ENCODE measurements at regions not wholly inside any gene's neighbourhood (a gene's known extent, or its start where the extent isn't known, plus 50 kb on each side); places are given as distances from the start of the nearest gene placed in this dataset.

DNA sequence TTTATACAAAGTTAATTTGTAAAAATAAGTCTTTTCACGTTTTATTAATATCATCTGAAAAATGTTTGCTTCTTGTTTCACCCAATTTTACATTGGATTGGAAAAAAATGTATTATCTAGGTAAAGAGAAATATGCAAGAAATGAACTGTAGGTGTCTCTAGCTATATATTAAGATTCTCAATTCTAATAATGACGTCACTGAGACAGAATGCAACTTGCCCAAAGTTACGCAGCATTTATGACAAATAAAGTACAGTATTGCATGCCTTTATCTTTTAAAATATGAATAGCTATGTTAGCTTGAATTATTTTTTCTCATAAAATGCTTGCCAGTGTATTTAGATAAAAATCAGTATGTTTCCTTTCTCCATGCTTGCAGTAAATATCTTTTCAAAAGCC, 728.8 kb downstream of the RERGL start:
- DNase-seq (ENCODE audit: insufficient read length, low spot score), result no peak
- no peak for FAIRE-seq
- TF ChIP-seq POLR2A (IDR thresholded peaks at IDR 0.05; ENCODE audit: low read depth, low read length), result no peak

DNA sequence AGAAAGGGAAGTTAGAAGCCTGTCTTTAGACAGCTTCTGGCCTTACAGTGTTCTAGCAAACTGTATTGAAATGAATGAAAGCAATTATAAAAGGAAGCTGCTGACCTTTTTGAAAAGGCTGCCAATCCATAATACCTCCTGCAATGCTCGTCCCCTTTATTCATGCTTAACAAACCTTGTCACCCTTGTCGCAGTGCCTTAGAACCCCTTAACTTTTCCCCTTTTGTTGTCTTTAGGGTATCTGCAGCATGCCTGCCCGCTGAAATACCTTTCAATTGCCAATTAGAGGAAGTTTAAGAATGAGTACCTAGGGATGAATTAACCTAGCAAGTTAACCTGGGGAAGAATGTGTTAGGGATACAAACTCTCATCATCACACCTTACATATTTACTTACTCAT, 731.2 kb downstream of the RERGL start:
- no peak for TF ChIP-seq POLR2A (IDR thresholded peaks at IDR 0.05; ENCODE audit: low read depth, low read length)
- DNase-seq (ENCODE audit: insufficient read length, low spot score) (no peak), FAIRE-seq (no peak)

- DNase-seq (ENCODE audit: insufficient read length, low spot score), result no peak
- no peak for TF ChIP-seq POLR2A (IDR thresholded peaks at IDR 0.05; ENCODE audit: low read depth, low read length)
- FAIRE-seq, result no peak
These were observed 732.6 kb downstream of the RERGL start for GRCh38 chr12:17357396-17357795.

DNA sequence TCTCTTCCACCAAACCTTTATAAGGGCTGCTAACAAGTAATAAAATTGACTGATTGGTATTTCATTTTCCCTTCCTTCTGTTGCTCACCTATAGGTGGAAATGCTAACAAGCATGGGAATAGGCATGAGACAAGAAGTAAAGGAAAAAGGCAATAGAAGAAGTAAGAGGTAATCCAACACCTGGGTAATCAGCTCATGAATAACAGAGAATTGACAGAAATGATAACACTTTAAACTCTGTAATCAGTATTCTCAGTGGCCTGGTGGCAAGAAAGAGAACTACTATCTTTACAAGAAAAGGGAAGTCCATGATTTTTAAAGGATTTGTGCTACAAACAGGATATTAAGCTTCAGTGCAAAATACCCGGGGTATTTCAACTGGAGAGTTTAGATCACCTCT, 737.8 kb downstream of the RERGL start:
- TF ChIP-seq POLR2A (IDR thresholded peaks at IDR 0.05; ENCODE audit: low read depth, low read length), result no peak
- DNase-seq (ENCODE audit: insufficient read length, low spot score) (no peak), FAIRE-seq (no peak)

DNA sequence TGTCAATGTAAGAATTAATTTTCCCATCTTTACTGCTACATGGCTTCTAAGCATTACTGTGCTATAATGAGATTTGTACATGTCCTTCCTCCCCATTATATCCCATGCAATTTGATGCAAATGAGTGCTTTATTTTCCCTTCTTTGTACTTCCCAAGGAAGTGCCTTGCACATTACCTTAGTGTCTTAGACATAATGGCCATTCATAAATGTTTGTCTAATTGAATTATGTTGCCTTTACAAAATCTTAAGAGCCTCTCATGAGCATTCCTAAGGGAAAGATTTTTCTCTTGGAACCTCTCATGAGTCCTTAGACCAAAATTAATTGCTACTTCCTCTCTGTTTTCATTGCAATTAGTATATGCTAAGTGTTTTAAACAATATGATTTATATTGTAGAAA, 741.7 kb downstream of the RERGL start:
- DNase-seq (ENCODE audit: insufficient read length, low spot score) (no peak), FAIRE-seq (no peak)
- TF ChIP-seq POLR2A (IDR thresholded peaks at IDR 0.05; ENCODE audit: low read depth, low read length), result no peak

GRCh38 chr12:17344649-17345048, 738.7 kb upstream of the LMO3 start:
- no peak for DNase-seq (ENCODE audit: insufficient read length, low spot score)
- no peak for FAIRE-seq

DNA sequence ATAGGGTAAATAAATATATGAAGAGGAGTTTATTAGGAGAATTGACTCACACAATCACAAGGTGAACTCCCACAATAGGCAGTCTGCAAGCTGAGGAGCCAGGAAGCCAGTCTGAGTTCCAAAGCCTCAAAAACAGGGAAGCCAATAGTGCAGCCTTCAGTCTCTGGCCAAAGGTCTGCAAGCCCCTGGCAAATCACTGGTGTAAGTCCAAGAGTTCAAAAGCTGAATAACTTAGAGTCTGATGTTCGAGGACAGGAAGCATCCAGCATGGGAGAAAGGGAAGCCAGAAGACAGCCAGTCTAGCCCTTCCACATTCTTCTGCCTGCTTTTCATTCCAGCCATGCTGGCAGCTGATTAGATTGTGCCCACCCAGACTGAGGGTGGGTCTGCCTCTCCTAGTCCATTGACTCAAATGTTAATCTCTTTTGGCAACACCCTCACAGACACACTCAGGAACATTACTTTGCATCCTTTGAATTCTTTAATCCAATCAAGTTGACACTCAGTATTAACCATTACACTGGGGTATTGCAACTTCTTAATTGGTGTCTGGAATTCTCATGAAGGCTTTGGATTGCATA, 736.5 kb upstream of the LMO3 start:
- DNase-seq (ENCODE audit: insufficient read length, low spot score) (no peak), FAIRE-seq (no peak)
- no peak for TF ChIP-seq POLR2A (IDR thresholded peaks at IDR 0.05; ENCODE audit: low read depth, low read length)

More at GRCh38 chr12:17344649-17345048, 738.7 kb upstream of the LMO3 start:
- no peak for TF ChIP-seq POLR2A (IDR thresholded peaks at IDR 0.05; ENCODE audit: low read depth, low read length)

GRCh38 chr12:17335487-17335886, 729.5 kb upstream of the LMO3 start:
- no peak for DNase-seq (ENCODE audit: insufficient read length, low spot score)
- TF ChIP-seq POLR2A (IDR thresholded peaks at IDR 0.05; ENCODE audit: low read depth, low read length), result no peak
- no peak for FAIRE-seq

DNA sequence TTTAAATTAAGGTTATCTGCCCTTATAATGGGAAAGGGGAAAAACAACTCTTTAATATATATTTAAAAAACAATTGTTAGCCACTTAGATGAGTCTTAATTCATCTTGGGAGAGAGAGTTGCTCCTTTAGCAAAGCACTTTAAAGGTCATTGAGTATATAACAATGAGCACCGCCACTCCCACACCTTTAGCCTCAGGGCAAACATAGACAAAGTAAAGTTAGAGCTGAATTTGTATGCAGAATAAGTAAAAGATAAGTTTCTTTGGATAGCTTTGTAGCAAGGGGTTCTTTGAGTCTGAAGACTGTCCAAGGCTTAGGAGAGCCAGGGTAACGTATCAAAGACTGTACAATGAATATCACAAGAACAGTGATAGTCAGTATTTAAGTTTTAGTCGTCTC, 728.8 kb upstream of the LMO3 start:
- FAIRE-seq (no peak), DNase-seq (ENCODE audit: insufficient read length, low spot score) (no peak)
- no peak for TF ChIP-seq POLR2A (IDR thresholded peaks at IDR 0.05; ENCODE audit: low read depth, low read length)

- no peak for TF ChIP-seq POLR2A (IDR thresholded peaks at IDR 0.05; ENCODE audit: low read depth, low read length)
- DNase-seq (ENCODE audit: insufficient read length, low spot score) (no peak), FAIRE-seq (no peak)
These were observed 727.3 kb upstream of the LMO3 start for GRCh38 chr12:17333287-17333686.

- DNase-seq (ENCODE audit: insufficient read length, low spot score) (no peak), FAIRE-seq (no peak)
- no peak for TF ChIP-seq POLR2A (IDR thresholded peaks at IDR 0.05; ENCODE audit: low read depth, low read length)
These were observed 720.7 kb upstream of the LMO3 start for GRCh38 chr12:17326649-17327048.

DNA sequence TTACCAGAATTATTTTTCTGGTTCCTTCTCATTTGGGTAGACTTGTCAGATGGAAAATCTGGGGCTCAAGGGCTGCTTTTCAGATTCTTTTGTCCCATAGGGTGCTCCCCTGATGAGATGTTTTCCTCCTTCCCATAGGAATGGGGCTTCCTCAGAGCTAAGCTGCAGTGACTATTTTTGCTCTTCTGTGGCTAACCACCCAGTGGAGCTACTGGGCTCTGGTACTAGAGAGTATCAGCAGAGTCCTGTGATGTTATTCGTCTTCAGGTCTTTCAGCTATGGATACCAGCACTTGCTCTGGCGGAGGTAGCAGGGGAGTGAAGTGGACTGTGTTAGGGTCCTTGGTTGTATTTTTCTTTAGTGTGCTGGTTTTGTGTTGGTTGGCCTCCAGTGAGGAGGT, 716.1 kb upstream of the LMO3 start:
- no peak for DNase-seq (ENCODE audit: insufficient read length, low spot score)
- no peak for FAIRE-seq
- TF ChIP-seq POLR2A (IDR thresholded peaks at IDR 0.05; ENCODE audit: low read depth, low read length), result no peak

DNA sequence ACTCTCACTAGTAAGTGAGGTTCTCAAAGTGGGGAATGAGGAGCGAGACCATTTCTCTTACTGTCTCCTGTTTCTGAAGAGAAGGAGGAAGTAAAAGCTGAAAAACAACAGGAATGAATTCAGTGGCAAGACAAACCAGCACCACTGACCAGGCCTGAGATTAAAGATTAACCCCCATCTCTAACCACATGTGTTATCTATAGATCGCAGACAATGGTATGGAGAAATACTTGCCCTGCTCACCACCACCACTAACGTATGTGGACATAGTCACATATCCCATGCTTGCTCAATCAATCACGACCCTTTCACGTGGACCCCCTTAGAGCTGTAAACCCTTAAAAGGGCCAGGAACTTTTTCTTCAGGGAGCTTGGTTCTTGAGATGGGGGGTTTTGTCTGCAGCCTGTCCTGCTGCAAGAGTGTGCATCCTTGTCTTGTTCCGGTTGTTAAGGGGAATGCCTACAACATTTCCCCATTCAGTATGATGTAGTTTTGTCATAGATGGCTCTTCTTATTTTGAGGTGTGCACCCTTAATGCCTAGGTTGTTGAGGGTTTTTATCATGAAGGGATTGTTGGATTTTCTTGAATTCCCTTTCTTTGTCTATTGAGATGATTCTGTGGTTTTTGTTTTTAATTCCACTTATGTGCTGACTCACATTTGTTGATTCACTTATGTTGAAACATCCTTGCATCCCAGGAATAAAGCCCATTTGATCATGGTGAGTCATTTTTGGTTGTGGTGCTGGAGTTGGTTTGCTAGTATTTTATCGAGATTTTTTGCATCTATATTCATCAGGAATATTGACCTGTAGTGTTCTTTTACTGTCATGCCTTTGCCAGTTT, 698.8 kb upstream of the LMO3 start:
- no peak for TF ChIP-seq POLR2A (IDR thresholded peaks at IDR 0.05; ENCODE audit: low read depth, low read length)
- DNase-seq (ENCODE audit: insufficient read length, low spot score), result no peak
- FAIRE-seq, result peak; percentile 45

DNA sequence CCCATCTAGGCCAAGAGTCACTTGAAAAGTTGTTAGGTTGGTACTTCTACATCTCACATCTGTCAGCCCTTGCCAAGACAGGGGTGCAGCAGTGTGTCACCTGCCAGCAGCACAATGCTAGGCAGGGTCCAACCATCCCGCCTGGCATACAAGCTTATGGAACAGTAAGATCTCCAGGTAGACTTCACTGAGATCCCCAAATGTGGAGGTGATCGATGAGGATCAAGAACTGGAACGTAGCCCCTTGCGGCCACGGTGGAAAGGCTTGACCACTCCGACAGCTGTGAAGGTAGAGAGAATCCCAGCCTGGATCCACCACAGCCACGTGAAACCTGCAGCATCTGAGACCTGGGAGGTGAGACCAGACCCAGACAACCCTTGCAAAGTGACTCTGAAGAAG, 696.0 kb upstream of the LMO3 start:
- no peak for DNase-seq (ENCODE audit: insufficient read length, low spot score)
- TF ChIP-seq POLR2A (IDR thresholded peaks at IDR 0.05; ENCODE audit: low read depth, low read length), result no peak
- FAIRE-seq, result no peak

- no peak for TF ChIP-seq POLR2A (IDR thresholded peaks at IDR 0.05; ENCODE audit: low read depth, low read length)
- no peak for FAIRE-seq
- DNase-seq (ENCODE audit: insufficient read length, low spot score), result no peak
These were observed 695.6 kb upstream of the LMO3 start for GRCh38 chr12:17301544-17301943.
